Keratinocyte (primary cell): ENCODE measurements at regions not wholly inside any gene's neighbourhood (a gene's known extent, or its start where the extent isn't known, plus 50 kb on each side); places are given as distances from the start of the nearest gene placed in this dataset.
"Not testable (repeated sequence)": the region's sequence is repeated elsewhere in the genome, so short reads cannot be mapped to it uniquely, and the experiment has no call there.

Source experiments
- DNase-seq: peaks from one replicate; pipeline ENCODE4 v3.0.0-alpha.2; 2011; ENCODE audit warnings: low read depth, missing footprints, low spot score
- FAIRE-seq: peaks from 2 replicates; lab custom pipeline; 2011; peaks lifted over from hg19 to GRCh38; lab: Jason Lieb, UNC
- H2AFZ ChIP-seq: 2 replicates; pipeline ENCODE4 v1.6.0; 2012; ENCODE audit warnings: low read length, control low read depth, inconsistent platforms; ENCODE audit not compliant: control insufficient read depth
- H3K27ac ChIP-seq: 2 replicates; pipeline ENCODE4 v1.5.1; 2011; ENCODE audit warnings: low read length; ENCODE audit not compliant: control insufficient read depth, insufficient read depth
- H3K27me3 ChIP-seq: 3 replicates; pipeline ENCODE4 v1.6.0; 2011; ENCODE audit warnings: low read length; ENCODE audit not compliant: control insufficient read depth, insufficient read depth; ENCODE audit errors: extremely low read depth
- H3K36me3 ChIP-seq, 2 experiments: 2 replicates in 1 of 2; 3 replicates in 1 of 2; pipeline ENCODE4 v1.5.1; 2011; ENCODE audit warnings: low read length in 2 of 2, mild to moderate bottlenecking in 1 of 2; ENCODE audit not compliant: control insufficient read depth in 2 of 2, insufficient read depth in 2 of 2; ENCODE audit errors: extremely low read depth in 1 of 2
- H3K4me1 ChIP-seq: 3 replicates; pipeline ENCODE4 v1.5.1; 2011; ENCODE audit warnings: low read length; ENCODE audit not compliant: control insufficient read depth, insufficient read depth; ENCODE audit errors: extremely low read depth
- H3K4me2 ChIP-seq: 3 replicates; pipeline ENCODE4 v1.6.0; 2011; ENCODE audit warnings: low read depth, low read length; ENCODE audit not compliant: control insufficient read depth, insufficient read depth; ENCODE audit errors: extremely low read depth
- H3K4me3 ChIP-seq, 3 experiments: fragments of 200-600 bp in 1 of 3; sonication (generic) in 1 of 3; 2 replicates in 2 of 3; 3 replicates in 1 of 3; pipeline ENCODE4 v1.5.1; 2011 to 2016; ENCODE audit warnings: low read length in 3 of 3, mild to moderate bottlenecking in 3 of 3, control low read depth in 2 of 3, inconsistent platforms in 1 of 3, low read depth in 1 of 3, mixed read lengths in 1 of 3, mixed run types in 1 of 3, moderate library complexity in 1 of 3; ENCODE audit not compliant: control insufficient read depth in 2 of 3, insufficient read depth in 2 of 3; ENCODE audit errors: extremely low read depth in 1 of 3
- H3K79me2 ChIP-seq: 2 replicates; pipeline ENCODE4 v1.6.0; 2012; ENCODE audit warnings: low read length; ENCODE audit not compliant: control insufficient read depth, insufficient read depth
- H3K9ac ChIP-seq: 3 replicates; pipeline ENCODE4 v1.6.0; 2011; ENCODE audit warnings: low read length; ENCODE audit not compliant: control insufficient read depth, insufficient read depth; ENCODE audit errors: extremely low read depth
- H3K9me1 ChIP-seq: 3 replicates; pipeline ENCODE4 v1.6.0; 2011; ENCODE audit warnings: low read length; ENCODE audit not compliant: control insufficient read depth, insufficient read depth; ENCODE audit errors: extremely low read depth
- H3K9me3 ChIP-seq: 2 replicates; pipeline ENCODE4 v1.5.1; 2012; ENCODE audit warnings: low read depth, low read length; ENCODE audit not compliant: control insufficient read depth
- H4K20me1 ChIP-seq: 3 replicates; pipeline ENCODE4 v1.6.0; 2011; ENCODE audit warnings: low read length; ENCODE audit not compliant: control insufficient read depth, insufficient read depth; ENCODE audit errors: extremely low read depth
- dilution Hi-C: fragments of 300-500 bp; cut with MboI; formaldehyde crosslinking; loops from one replicate; pipeline ENCODE4 v1.7.0; 2020; ENCODE audit warnings: low sequenced_read_pairs; ENCODE audit not compliant: extremely low pct_ligation_motif_present

GRCh38 chr2:111346018-111346930 lies 225.6 kb downstream of the BCL2L11 start:
- H2AFZ ChIP-seq, H3K9me3 ChIP-seq, H3K9me1 ChIP-seq, H3K4me2 ChIP-seq, dilution Hi-C loops, H3K27ac ChIP-seq, H3K79me2 ChIP-seq, H4K20me1 ChIP-seq, H3K4me3 ChIP-seq, H3K36me3 ChIP-seq, H3K4me1 ChIP-seq, H3K9ac ChIP-seq, DNase-seq, H3K27me3 ChIP-seq: not testable (repeated sequence)
- peak; percentile 51 for FAIRE-seq

GRCh38 chr2:111347695-111348094 lies 227.0 kb downstream of the BCL2L11 start:
- FAIRE-seq, DNase-seq, dilution Hi-C loops: not testable (repeated sequence)

GRCh38 chr2:111348316-111348715 lies 227.6 kb downstream of the BCL2L11 start:
- H3K4me2 ChIP-seq, H3K9me3 ChIP-seq, FAIRE-seq, H3K9ac ChIP-seq, DNase-seq, H3K79me2 ChIP-seq, H3K4me3 ChIP-seq, H3K9me1 ChIP-seq, H3K27ac ChIP-seq, H3K4me1 ChIP-seq, dilution Hi-C loops, H3K36me3 ChIP-seq, H3K27me3 ChIP-seq, H4K20me1 ChIP-seq, H2AFZ ChIP-seq: not testable (repeated sequence)

More at GRCh38 chr2:111347695-111348094, 227.0 kb downstream of the BCL2L11 start:
- not testable (repeated sequence) for H3K27me3 ChIP-seq, H4K20me1 ChIP-seq, H3K4me2 ChIP-seq, H3K9ac ChIP-seq, H3K79me2 ChIP-seq, H3K9me3 ChIP-seq, H3K4me1 ChIP-seq, H3K27ac ChIP-seq, H2AFZ ChIP-seq, H3K4me3 ChIP-seq, H3K9me1 ChIP-seq, H3K36me3 ChIP-seq

GRCh38 chr2:111355022-111355817 lies 234.5 kb downstream of the BCL2L11 start:
- H3K9me1 ChIP-seq, H3K79me2 ChIP-seq, FAIRE-seq, H3K4me2 ChIP-seq, H3K4me3 ChIP-seq, H3K36me3 ChIP-seq, H4K20me1 ChIP-seq, H3K4me1 ChIP-seq, DNase-seq, H3K9ac ChIP-seq, H3K9me3 ChIP-seq, H3K27me3 ChIP-seq, H3K27ac ChIP-seq, dilution Hi-C loops, H2AFZ ChIP-seq: not testable (repeated sequence)
